ENCODE measurements at regions not wholly inside any gene's neighbourhood (a gene's known extent, or its start where the extent isn't known, plus 50 kb on each side); places are given as distances from the start of the nearest gene placed in this dataset.

GRCh38 chr6:43992126-43992663 is 135.1 kb downstream of the MRPL14 start:
- TF ChIP-seq SIN3A (IDR thresholded peaks at IDR 0.05; ENCODE audit: borderline replicate concordance, insufficient read depth, low read length) (no peak), FOXP2 (optimal IDR thresholded peaks at IDR 0.05; ENCODE audit: borderline replicate concordance, extremely low read depth, extremely low read length, insufficient read depth) (no peak), POLR2AphosphoS5 (IDR thresholded peaks at IDR 0.05; ENCODE audit: low read depth, low read length) (no peak), TAF1 (IDR thresholded peaks at IDR 0.05; ENCODE audit: borderline replicate concordance, insufficient read depth, low read length) (no peak)

Measured in PFSK-1 (cell line).